GM12892 (cell line): ENCODE measurements at regions not wholly inside any gene's neighbourhood (a gene's known extent, or its start where the extent isn't known, plus 50 kb on each side); places are given as distances from the start of the nearest gene placed in this dataset.

Source experiments
- POLR2A ChIP-seq: IDR thresholded peaks from 2 replicates; pipeline ENCODE4 v1.6.1; 2011; ENCODE audit warnings: low read depth, low read length, control low read depth
- POLR2AphosphoS5 ChIP-seq: IDR thresholded peaks from 2 replicates; pipeline ENCODE4 v1.6.1; 2011; ENCODE audit warnings: low read depth, low read length, control low read depth
- TAF1 ChIP-seq: IDR thresholded peaks from 2 replicates; pipeline ENCODE4 v1.6.1; 2011; ENCODE audit warnings: low read depth, mild to moderate bottlenecking, control low read depth, low read length, borderline replicate concordance

GRCh38 chr6:41437604-41438003 is 102.2 kb downstream of the NCR2 start:
- TF ChIP-seq POLR2A (no peak), POLR2AphosphoS5 (no peak), TAF1 (no peak)
